Spinal cord (tissue), 9 donors: ENCODE measurements at regions not wholly inside any gene's neighbourhood (a gene's known extent, or its start where the extent isn't known, plus 50 kb on each side); places are given as distances from the start of the nearest gene placed in this dataset.

ENCODE experiments used
- DNase-seq, 6 donors: peaks; one replicate each; pipeline versions ENCODE4 v3.0.0 to v3.0.0-alpha.2; 2013 to 2015; ENCODE audit warnings: low spot score in 6 of 6, low read depth in 4 of 6
- H3K27ac ChIP-seq: one replicate; pipeline ENCODE4 v1.5.1; 2013; ENCODE audit warnings: low read depth, low read length, control low read depth
- H3K27me3 ChIP-seq: one replicate; pipeline ENCODE4 v1.6.1; 2013; ENCODE audit warnings: low read length; ENCODE audit not compliant: control insufficient read depth, insufficient read depth
- H3K36me3 ChIP-seq: one replicate; pipeline ENCODE4 v1.6.1; 2013; ENCODE audit warnings: low read length; ENCODE audit not compliant: control insufficient read depth, insufficient read depth
- H3K4me1 ChIP-seq: one replicate; pipeline ENCODE4 v1.6.1; 2013; ENCODE audit warnings: low read length; ENCODE audit not compliant: control insufficient read depth, insufficient read depth
- H3K4me3 ChIP-seq: one replicate; pipeline ENCODE4 v1.5.1; 2013; ENCODE audit warnings: low read depth, low read length, control low read depth
- H3K9me3 ChIP-seq: one replicate; pipeline ENCODE4 v1.6.1; 2013; ENCODE audit warnings: low read length; ENCODE audit not compliant: control insufficient read depth, insufficient read depth
- WGBS: methylation state at CpG from one replicate; pipeline ENCODE4 v1.1.5; 2013; ENCODE audit warnings: missing lambda C conversion rate; ENCODE audit not compliant: insufficient coverage; 5-methylcytosine and 5-hydroxymethylcytosine counted together
- donor health status: healthy.

DNA sequence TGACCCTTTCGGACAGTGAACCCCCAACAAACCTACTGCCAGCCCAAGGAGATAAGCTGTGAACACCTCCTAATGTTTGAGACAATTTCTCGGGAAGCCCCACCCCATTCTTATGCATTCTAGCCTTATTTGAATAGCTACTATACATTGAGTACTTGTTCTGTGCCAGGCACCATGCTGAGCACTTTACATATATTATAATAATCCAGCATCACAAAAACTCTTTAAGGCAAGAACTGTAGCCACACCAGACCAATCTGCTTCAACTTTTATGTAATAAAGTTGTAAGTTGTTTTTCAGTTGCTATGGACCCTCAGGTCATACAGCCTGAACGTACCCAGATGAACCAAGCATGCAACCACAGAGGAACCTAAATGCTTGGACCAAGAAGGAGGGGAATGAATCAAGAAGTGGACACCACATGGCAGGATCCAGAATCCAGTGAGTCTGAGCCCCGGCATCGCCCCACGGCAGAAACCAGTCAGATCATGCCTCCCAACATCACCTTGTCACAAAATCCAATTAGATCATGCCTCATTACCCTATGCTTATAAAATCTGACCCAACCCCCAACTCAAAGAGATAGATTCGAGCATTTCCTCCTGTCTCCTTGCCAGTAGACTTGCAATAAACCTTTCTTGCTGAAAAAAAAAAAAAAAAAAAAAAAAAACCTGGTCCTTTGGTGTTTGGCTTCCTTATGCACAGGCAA is 225.0 kb downstream of the QDPR start:
- no peak overlapping the region for H3K4me3 ChIP-seq
- DNase-seq: no peak
- 56% methylated on average over 5 of the region's 7 CpGs for WGBS

DNA sequence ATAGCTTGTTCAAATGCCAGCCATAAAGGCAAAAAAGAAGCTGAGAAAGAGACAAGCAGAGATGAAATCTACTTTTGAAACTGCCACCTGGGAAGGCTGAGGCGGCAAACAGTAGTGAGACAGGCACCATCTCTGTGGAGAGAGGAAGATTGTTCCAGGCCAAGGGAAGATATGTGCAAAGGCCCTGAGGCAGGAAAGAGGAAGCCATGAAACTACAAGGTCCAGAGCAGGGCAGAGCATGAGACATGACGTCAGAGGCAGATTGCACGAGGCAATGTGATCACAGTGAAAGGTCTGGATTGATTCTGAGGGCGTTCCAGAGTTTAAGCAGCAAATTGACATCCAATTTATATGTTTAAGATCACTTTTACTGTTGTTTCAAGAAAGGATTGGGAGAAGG is 226.1 kb downstream of the QDPR start:
- peaks cover 3% of the 10 kb centered on the region for H3K4me1 ChIP-seq
- H3K9me3 ChIP-seq: no peaks in the 10 kb centered on the region
- no peak for DNase-seq
- WGBS: 83% methylated on average over 3 of the region's 4 CpGs
- H3K36me3 ChIP-seq: no peaks in the 10 kb centered on the region
- no peak overlapping the region for H3K27ac ChIP-seq
- no peak overlapping the region for H3K4me3 ChIP-seq
- no peaks in the 10 kb centered on the region for H3K27me3 ChIP-seq

More for the DNA sequence above, 225.0 kb downstream of the QDPR start:
- Histone ChIP-seq H3K9me3 (no peaks in the 10 kb centered on the region), H3K36me3 (no peaks in the 10 kb centered on the region), H3K27me3 (no peaks in the 10 kb centered on the region), H3K4me1 (peaks cover 3% of the 10 kb centered on the region), H3K27ac (no peak overlapping the region)

GRCh38 chr4:17284323-17285175 is 227.3 kb downstream of the QDPR start:
- H3K27me3 ChIP-seq: no peaks in the 10 kb centered on the region
- H3K9me3 ChIP-seq: no peaks in the 10 kb centered on the region
- H3K36me3 ChIP-seq: no peaks in the 10 kb centered on the region
- H3K4me3 ChIP-seq: no peak overlapping the region
- 82% methylated on average over 4 of the region's 5 CpGs for WGBS
- peaks cover 3% of the 10 kb centered on the region for H3K4me1 ChIP-seq
- no peak for DNase-seq
- no peak overlapping the region for H3K27ac ChIP-seq

- WGBS: 92% methylated on average over 3 of the region's 4 CpGs
- DNase-seq: no peak
- Histone ChIP-seq H3K4me3 (no peak overlapping the region), H3K27me3 (no peaks in the 10 kb centered on the region), H3K9me3 (no peaks in the 10 kb centered on the region), H3K4me1 (peaks cover 3% of the 10 kb centered on the region), H3K27ac (no peak overlapping the region), H3K36me3 (no peaks in the 10 kb centered on the region)
Observed at GRCh38 chr4:17283832-17284231, 228.1 kb downstream of the QDPR start.

DNA sequence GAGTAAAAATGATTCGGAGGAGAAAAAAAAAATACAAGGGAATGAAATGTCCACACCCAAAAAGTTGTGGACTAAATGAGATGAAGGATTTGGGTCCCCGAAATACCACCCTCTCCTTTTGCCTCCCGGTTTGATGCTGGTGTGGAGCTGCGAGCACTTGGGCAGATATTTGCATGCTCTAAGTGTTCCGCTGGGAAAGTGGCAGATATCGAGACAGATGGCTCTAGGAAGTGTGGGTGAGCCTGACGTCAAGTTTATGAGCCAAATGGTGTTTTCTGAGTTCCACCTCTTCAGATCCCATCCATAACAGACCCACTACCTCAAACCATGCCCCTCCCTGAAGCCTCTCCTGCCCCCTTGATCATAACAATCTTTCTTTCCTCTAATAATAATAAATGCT is 228.6 kb downstream of the QDPR start:
- H3K4me1 ChIP-seq: peaks cover 3% of the 10 kb centered on the region
- 100% methylated on average over 1 of the region's 7 CpGs for WGBS
- no peaks in the 10 kb centered on the region for H3K27me3 ChIP-seq
- no peak overlapping the region for H3K4me3 ChIP-seq
- H3K9me3 ChIP-seq: no peaks in the 10 kb centered on the region
- DNase-seq: no peak
- no peak overlapping the region for H3K27ac ChIP-seq
- no peaks in the 10 kb centered on the region for H3K36me3 ChIP-seq

DNA sequence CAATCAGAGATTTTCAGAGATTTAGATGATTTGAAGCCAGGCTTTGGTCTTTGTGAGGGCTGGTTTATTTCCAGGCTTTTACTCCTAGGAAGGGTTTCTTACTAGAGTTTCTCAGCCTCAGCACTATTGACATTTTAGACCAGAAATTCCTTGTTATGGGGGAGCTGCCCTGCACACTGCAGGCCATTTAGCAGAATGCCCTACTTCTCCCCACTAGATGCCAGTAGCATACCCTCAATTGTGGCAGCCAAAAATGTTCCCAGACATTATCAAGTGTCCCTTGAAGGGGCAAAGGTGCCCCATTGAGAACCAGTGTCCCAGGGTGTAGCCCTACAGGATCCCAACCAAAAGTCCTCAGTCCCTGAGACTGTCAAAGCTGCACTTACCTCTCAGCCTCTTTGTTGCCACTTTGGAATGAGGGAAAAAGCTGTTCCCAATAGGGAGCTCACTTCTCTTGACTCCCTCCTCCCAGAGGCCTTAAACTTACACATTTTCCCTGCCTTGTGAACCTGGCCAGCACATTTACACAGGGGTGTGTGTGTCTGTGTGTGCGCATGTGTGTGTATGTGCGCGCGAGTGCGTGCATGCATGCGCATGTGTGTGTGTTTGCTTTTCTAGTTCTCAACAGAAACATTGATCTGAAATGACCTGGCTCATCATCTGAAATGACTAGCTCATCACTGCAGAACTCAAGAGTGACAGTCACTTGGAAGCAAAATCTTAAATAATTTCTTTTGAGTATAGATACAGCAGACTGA is 231.4 kb downstream of the QDPR start:
- no peaks in the 10 kb centered on the region for H3K9me3 ChIP-seq
- DNase-seq: no peak
- no peaks in the 10 kb centered on the region for H3K27me3 ChIP-seq
- peaks cover 3% of the 10 kb centered on the region for H3K4me1 ChIP-seq
- H3K4me3 ChIP-seq: no peak overlapping the region
- H3K36me3 ChIP-seq: no peaks in the 10 kb centered on the region
- no peak overlapping the region for H3K27ac ChIP-seq
- WGBS: 98% methylated on average over 6 of the region's 6 CpGs

DNA sequence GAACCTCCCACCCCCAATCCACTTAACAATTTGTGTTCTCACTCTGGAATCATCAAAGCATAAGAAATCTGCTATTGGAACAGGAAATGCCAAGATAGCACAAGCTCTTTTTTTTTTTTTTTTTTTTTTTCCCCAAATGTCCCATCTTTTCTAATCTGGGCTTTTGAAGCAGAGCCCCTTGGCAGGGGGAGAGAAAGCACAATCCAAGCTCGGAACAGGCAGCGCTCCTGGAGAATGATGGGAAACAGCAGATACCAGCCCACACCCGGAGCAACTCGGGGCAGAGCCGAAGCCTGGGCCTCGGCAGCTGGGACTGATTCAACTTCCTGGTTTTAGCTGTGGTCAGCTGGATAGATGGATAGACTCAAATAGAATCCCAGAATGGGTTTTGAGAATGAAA is 235.1 kb downstream of the QDPR start:
- H3K27me3 ChIP-seq: no peaks in the 10 kb centered on the region
- peak in 1 of 6 donors; percentile 79 for DNase-seq
- WGBS: 84% methylated on average over 6 of the region's 6 CpGs
- H3K27ac ChIP-seq: no peak overlapping the region
- H3K9me3 ChIP-seq: no peaks in the 10 kb centered on the region
- no peak overlapping the region for H3K4me3 ChIP-seq
- no peaks in the 10 kb centered on the region for H3K36me3 ChIP-seq
- H3K4me1 ChIP-seq: no peaks in the 10 kb centered on the region

DNA sequence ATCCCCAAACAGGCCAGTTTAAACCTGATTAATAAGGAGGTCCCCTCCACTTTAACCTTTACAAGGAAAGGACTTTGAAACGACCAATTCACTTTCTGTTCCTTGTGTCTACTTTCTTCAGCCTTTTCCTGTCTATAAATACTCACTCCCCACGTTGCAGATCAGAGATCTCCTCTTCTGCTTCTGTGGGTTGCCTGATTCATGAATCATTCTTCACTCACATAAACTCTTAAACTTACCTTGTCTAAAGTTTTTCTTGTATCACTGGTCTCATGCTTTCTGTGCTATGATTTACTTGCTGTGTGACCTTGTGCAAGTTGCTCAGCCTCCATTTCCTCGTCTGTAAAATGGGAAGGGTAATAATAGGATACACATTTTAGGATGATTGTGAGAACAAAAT is 236.1 kb downstream of the QDPR start:
- Histone ChIP-seq H3K4me3 (no peak overlapping the region), H3K27ac (no peak overlapping the region), H3K4me1 (no peaks in the 10 kb centered on the region), H3K9me3 (no peaks in the 10 kb centered on the region), H3K36me3 (no peaks in the 10 kb centered on the region), H3K27me3 (no peaks in the 10 kb centered on the region)
- DNase-seq: no peak
- 61% methylated on average over 2 of the region's 3 CpGs for WGBS

DNA sequence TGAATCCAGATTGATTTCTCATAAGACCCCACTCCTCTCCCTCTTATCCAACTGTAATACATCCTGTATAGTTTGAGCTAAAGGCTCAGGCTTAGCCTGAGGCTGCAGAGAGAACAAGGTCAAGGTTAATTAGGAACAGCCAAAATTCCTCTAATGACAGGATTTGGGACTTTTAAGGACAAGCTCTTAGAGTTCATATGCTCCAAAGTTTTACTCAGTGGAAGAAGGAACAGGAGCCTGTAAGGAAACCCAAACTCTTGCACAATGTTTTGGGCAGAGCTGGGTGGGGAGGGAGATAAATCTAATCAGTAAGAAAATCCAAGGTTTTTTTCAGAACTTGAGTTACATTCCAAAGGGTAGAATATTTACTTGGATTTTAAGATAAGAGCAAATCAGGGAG is 238.8 kb downstream of the QDPR start:
- Histone ChIP-seq H3K9me3 (no peaks in the 10 kb centered on the region), H3K36me3 (no peaks in the 10 kb centered on the region), H3K4me1 (no peaks in the 10 kb centered on the region), H3K4me3 (no peak overlapping the region), H3K27ac (no peak overlapping the region), H3K27me3 (no peaks in the 10 kb centered on the region)
- no peak for DNase-seq
